Activated CD4-positive, CD25-positive, alpha-beta regulatory T cell treated with anti-CD3 and anti-CD28 coated beads, Interleukin-2, amount 50 U/mL, for 24 hours (primary cell): ENCODE measurements at regions not wholly inside any gene's neighbourhood (a gene's known extent, or its start where the extent isn't known, plus 50 kb on each side); places are given as distances from the start of the nearest gene placed in this dataset.
A peak's percentile ranks its signal among the peaks of the same experiment; 100 is the strongest.

Experiments
- ATAC-seq, 2 donors: fragments of 150-1000 bp; cut with Tn5 transposase; one replicate each; pipeline ENCODE4 v1.10.0; 2021; ENCODE audit warnings: mild to moderate bottlenecking in 1 of 2, moderate library complexity in 1 of 2

GRCh38 chr1:120232834-120233660 lies 56.7 kb upstream of the SEC22B start:
- peak; percentile 93 to 95 for ATAC-seq

- ATAC-seq: peak; percentile 65 to 73
Observed at GRCh38 chr1:120229835-120230234, 53.5 kb upstream of the SEC22B start.
